GM18517 (cell line): ENCODE measurements at regions not wholly inside any gene's neighbourhood (a gene's known extent, or its start where the extent isn't known, plus 50 kb on each side); places are given as distances from the start of the nearest gene placed in this dataset.

ENCODE experiments used
- ATAC-seq: cut with Tn5 transposase; IDR thresholded peaks from one replicate; pipeline ENCODE4 v1.9.1; 2021; ENCODE audit warnings: mild to moderate bottlenecking, moderate library complexity; ENCODE audit not compliant: unreplicated experiment

DNA sequence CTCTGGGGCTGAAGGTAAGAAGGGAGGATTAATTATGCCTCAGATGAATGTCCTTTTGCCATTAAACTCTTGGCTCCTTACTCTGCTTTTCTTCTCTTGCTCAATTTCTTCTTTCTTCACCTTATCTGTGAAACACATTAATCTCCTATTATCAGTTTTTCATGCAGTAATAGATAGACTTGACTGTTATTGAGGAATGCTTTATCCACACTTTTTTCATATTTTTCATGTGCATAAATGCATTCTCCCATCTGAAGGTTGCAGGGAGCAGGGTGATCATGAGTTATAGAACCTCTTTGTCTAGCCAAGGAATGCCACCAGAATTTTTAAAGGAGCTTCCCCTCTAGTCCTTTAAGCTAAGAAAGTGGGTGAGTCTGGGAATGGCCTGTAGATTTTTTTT, 66.4 kb upstream of the CD180 start:
- no peak for ATAC-seq

DNA sequence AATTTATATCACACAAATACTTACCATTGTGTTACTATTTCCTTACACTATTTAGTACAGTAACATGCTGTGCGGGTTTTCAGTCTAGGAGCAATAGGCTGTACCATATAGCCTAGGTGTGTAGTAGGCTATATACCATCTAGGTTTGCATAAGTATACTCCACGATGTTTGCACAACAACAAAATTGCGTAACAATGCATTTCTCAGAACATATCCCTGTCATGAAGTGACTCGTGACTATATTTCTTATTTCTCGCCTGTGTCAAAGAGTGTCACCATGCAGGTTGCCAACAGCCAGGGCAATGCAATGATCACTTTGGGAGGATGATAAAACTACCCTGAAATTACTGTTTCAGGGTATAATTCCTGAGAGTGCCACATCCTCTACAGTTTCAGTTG, 65.6 kb upstream of the CD180 start:
- ATAC-seq, result no peak

DNA sequence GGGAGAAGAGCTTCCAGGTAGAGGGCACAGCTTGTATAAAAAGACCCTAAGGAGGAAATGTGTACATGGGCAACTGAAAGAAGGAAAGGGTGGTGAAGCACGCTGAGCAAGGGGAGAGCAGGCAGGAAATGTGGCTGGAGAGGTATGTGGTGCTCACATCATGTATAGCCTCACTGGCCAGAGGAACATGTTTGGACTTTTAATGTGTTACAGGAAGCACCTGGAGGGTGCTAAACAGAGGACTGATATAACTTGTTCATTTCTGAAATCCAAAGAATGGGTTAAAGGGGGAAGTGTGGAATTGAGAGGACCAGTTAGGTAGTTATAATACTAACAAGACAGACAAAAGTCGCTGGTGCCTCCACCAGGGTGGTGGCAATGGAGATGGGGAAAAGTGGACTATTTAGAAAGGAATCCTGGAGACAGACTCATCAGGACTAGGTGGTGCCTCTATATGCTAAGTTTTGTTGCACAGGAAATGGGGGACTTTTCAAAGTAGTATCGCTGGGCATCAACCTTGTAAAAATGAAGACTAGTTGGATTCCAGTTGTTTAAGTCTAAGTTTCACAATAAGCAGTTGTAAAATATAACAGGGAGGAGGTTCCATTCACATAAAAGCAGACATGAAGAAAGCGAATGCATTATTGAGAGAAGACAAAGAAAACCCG, 63.1 kb upstream of the CD180 start:
- ATAC-seq, result no peak

DNA sequence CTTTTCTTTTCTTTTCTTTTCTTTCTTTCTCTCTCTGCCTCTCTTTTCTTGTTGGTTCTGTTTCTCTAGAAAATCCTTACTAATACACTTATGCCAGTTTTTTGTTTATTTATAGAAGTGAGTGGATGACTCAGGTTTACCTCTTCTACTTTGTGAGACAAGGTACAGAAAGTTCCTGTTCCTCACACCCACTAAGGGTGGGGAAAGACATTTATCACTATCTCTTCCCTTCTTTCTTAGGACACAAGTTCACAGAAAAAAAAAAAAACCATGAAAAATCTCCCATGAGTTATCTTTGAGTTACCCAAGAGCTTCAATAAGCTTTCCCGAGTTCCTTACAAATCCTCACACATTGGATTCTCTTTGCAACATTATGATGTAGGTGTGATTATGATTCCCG, 60.9 kb upstream of the CD180 start:
- no peak for ATAC-seq

DNA sequence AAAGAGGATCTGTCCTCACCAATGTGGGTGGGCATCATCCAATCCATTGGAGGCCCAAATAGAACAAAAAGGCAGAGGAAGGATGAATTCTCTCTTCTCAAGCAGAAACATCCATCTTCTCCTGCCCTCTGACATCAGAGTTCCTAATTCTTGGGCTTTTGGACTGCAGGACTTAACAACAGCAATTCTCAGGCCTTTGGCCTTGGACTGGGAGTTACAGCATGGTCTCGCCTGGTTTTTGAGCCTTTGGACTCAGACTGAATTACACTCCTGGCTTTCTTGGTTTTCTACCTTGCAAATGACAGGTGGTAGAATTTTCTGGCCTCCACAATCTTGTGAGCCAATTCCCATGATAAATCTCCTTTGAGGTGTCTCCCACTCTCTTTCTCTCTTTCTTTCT, 60.5 kb upstream of the CD180 start:
- ATAC-seq, result no peak

DNA sequence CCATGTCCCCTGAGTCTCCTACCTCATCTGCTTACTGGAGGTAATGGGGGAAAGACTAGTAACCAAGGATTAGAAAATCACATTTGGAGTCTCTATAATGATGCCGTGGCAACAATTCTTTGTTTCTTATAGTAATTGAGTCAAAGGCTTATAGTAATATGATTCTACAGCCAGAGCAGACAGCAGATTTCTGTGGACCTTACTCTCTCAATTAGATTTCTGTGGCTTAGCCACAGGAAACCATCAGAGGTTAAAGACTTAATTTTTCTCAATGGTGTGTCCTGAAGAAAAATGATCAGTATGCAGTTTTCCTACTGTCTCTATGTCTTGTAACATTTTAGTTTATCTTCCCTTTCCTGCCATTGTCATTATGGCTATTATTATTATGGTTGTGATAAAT, 59.3 kb upstream of the CD180 start:
- no peak for ATAC-seq

DNA sequence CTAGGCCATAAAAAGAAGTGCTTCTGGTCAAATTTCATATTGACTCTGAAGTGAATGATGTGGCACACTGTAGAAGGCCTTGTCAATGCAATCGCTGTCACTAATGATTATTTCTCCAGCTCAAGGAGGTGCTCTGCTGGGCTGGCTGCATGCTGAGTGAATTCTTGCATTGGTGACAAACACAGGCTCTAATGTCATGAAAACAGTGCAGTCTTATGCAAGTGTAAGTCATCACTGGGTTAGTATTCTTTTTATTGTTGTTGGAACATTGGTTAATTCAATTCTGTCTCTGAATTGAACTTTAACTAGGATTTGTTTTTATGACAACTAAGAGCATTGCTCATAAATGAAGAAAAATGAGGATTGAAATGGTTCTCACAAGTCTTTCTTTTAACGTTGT, 57.3 kb upstream of the CD180 start:
- no peak for ATAC-seq

DNA sequence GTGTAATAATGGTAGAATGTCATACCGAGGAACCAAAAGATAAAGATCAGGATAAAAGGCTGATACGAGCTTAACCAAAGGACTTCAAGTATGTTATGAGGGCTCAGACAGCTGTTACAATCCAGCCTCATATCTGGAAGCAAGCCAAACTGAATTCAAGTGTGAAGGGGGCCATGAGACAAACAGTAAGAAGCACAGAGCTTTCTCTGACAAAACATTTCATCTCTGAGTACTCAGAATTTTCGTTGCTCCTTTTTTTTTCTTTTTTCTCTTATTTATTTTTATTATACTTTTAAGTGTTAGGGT, 52.9 kb upstream of the CD180 start:
- no peak for ATAC-seq

DNA sequence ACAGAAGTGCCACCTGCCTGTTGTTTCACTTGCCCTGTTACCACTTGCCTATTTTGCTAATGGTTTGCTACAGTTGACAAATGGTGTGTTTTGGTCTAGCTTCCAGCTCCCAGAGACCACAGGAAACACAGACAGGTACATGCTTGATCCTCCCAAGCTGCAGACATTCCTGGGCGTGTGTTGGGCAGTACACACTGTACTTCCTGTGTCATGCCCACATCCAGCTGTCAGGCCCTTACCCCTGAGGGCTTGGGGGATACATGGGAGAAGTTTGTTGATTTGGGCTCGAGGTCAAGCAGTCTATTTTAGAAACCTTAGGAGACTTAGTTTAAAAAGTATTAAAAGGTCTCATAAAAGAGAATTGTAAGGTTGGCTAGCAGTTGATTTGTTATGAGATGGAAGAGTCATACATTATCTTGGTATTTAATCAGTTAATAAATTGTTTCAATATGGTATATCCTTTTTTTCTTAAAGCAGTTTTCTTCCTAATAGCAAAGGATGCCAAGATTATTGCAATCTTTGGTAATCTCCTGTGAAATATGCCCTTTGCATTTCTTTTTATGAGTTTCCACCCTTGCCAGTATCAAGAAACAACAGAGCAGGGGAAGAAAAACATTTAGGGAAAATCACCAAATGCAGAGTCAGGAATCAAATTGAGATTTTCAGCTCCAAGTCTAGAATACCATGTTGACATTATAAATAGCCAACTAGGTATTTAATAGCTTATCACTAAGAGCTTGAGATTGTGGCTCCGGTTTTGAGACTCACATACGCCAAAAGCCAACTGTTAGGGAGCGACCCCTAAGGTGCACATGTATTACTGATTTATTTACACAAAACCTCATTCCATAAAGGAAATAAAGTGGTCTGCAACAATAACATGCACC, 52.3 kb upstream of the CD180 start:
- ATAC-seq, result no peak

DNA sequence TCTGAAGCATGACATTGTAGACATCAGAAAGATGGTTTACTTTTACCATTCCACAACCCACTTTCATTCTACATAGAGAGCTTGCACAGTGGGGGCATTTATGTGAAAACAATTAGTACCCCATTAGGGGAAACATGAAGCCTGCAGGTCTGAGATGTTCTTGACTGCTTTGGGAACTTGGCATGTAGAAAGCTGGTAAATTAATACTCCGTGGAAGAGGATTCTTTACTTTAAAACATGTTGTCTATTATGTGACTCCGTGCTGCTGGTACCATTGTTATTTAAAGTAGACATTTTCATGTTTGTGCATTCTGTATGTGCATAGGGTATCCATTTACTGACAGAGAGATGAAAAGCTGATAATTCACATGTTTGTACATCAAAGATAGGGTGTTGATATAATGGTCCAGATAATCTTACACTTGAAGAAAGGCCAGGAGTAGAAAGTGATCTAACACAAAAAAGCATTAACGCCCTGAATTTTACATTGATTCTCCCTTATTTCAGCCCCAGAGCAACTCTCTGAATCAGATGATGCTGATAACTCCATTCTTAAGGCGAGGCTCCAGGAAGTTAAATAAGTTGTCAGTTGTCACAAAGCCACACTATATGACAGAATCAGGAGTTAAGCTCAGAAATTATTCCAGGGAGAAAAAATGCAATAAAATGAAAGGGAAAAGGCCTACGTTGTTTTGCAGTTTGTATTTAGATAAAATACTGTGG, 50.1 kb upstream of the CD180 start:
- ATAC-seq, result no peak
